ENCODE measurements at regions not wholly inside any gene's neighbourhood (a gene's known extent, or its start where the extent isn't known, plus 50 kb on each side); places are given as distances from the start of the nearest gene placed in this dataset.

DNA sequence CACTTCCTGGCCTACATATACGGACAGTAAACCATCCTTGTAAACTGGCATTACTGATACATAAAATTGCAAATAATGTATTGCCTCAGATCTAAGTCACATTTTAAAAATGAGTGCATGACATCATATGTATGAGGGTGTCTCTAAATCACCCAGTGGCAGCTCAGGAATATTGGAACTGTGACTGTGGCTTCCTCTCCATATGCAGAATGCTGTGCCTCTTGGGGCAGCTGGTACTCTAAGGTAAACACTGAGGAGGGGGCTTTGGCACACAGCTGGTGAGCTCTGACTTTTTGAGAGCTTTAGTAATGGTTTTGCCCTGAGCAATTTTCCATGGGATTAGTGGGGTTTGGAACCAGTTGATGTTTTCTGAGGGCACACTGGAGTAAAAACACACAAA, 263.7 kb downstream of the BMP4 start:
- no peak for DNase-seq
- Histone ChIP-seq H3K27me3 (no peaks in the 10 kb centered on the region), H3K36me3 (no peaks in the 10 kb centered on the region), H3K27ac (no peak overlapping the region), H3K4me1 (ENCODE audit: insufficient read depth) (no peaks in the 10 kb centered on the region), H3K4me3 (no peak overlapping the region), H3K9me3 (no peaks in the 10 kb centered on the region)
- TF ChIP-seq POLR2A (IDR thresholded peaks at IDR 0.05) (no peak), EP300 (IDR thresholded peaks at IDR 0.05) (no peak)
- TF ChIP-seq, protein P1, sequence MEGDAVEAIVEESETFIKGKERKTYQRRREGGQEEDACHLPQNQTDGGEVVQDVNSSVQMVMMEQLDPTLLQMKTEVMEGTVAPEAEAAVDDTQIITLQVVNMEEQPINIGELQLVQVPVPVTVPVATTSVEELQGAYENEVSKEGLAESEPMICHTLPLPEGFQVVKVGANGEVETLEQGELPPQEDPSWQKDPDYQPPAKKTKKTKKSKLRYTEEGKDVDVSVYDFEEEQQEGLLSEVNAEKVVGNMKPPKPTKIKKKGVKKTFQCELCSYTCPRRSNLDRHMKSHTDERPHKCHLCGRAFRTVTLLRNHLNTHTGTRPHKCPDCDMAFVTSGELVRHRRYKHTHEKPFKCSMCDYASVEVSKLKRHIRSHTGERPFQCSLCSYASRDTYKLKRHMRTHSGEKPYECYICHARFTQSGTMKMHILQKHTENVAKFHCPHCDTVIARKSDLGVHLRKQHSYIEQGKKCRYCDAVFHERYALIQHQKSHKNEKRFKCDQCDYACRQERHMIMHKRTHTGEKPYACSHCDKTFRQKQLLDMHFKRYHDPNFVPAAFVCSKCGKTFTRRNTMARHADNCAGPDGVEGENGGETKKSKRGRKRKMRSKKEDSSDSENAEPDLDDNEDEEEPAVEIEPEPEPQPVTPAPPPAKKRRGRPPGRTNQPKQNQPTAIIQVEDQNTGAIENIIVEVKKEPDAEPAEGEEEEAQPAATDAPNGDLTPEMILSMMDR (IDR thresholded peaks at IDR 0.05) = no peak
- WGBS, 3 donors = 82 to 86% (median 84%) methylated on average over 1 of the region's 1 CpG
- intact Hi-C loops (cut with DNase I) = no loop called here

DNA sequence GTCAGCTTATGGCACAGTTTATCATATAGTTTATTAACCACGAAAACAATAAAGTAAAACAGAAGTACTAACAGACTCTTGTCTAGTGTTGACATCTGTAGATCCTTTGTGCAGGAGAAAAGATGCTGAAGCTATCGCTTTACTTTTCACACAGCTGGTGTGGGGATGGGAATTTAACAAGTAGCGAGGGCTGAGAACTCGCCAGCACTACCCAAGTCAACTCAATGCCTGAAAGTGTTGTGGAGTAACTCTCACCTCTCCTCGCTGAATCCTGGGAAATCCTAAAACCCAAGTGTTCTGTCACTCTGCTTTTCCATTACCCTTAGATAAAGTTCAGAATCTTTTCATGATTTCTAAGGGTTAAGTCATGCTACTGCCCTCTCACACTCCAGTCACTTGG, 264.2 kb downstream of the BMP4 start:
- H3K27ac ChIP-seq = no peak overlapping the region
- H3K4me3 ChIP-seq = no peak overlapping the region
- H3K9me3 ChIP-seq = no peaks in the 10 kb centered on the region
- no peaks in the 10 kb centered on the region for H3K36me3 ChIP-seq
- 94 to 97% (median 95%) methylated on average over 5 of the region's 5 CpGs for WGBS, 3 donors
- H3K4me1 ChIP-seq (ENCODE audit: insufficient read depth) = no peaks in the 10 kb centered on the region
- TF ChIP-seq POLR2A (IDR thresholded peaks at IDR 0.05) (no peak), EP300 (IDR thresholded peaks at IDR 0.05) (no peak)
- TF ChIP-seq, protein P1 (IDR thresholded peaks at IDR 0.05) = no peak
- intact Hi-C loops (cut with DNase I) = no loop called here
- DNase-seq = no peak
- no peaks in the 10 kb centered on the region for H3K27me3 ChIP-seq

DNA sequence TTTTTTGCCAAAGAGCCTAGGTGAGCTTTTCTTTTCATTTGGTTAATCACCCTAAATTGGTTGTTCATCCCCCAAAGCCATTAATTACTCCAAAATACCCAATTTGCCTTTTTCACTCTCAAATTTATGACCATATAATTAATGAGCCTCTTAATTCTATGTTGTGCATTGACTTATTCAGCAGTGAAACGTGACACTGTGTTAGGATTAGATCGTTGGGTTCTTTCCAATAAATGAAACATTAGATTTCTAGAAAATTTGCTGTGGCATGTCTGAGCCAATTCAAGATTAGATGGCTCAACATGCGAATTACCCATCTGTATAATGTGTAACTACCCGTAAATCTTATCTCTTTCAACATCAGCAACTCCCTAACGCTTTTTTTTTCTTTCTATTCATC, 273.4 kb downstream of the BMP4 start:
- intact Hi-C loops (cut with DNase I) = no loop called here
- H3K27ac ChIP-seq = no peak overlapping the region
- H3K4me3 ChIP-seq = no peak overlapping the region
- no peak for TF ChIP-seq EP300 (IDR thresholded peaks at IDR 0.05)
- H3K36me3 ChIP-seq = no peaks in the 10 kb centered on the region
- 60 to 66% (median 63%) methylated on average over 5 of the region's 5 CpGs for WGBS, 3 donors
- H3K9me3 ChIP-seq = no peaks in the 10 kb centered on the region
- H3K27me3 ChIP-seq = peaks cover 2% of the 10 kb centered on the region
- no peak for DNase-seq
- no peaks in the 10 kb centered on the region for H3K4me1 ChIP-seq (ENCODE audit: insufficient read depth)

DNA sequence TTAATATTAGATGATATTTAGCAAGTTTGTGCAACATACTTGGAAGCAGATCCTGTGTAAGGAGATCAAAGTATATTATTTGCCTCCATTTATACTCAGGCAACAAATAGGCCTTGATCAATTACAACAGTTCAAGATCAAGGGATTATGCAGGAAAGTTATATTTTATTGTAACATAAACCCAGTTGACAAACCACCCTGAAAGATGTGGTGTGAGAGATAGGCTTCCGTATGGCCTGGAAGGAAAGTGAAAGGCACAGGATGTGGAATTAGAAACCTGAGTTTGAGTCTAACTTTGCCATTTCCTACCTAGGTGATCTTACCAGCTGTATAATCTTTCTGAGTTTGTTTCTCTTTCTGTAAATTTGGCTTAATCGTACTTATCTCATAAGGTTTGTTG, 284.1 kb downstream of the BMP4 start:
- H3K4me3 ChIP-seq = no peak overlapping the region
- H3K27me3 ChIP-seq = no peaks in the 10 kb centered on the region
- H3K4me1 ChIP-seq (ENCODE audit: insufficient read depth) = no peaks in the 10 kb centered on the region
- whole genome bisulfite sequencing, 3 donors = 66 to 81% (median 67%) methylated on average over 2 of the region's 2 CpGs
- intact Hi-C loops (cut with DNase I) = no loop called here
- H3K36me3 ChIP-seq = no peaks in the 10 kb centered on the region
- H3K27ac ChIP-seq = no peak overlapping the region
- no peak for DNase-seq
- no peaks in the 10 kb centered on the region for H3K9me3 ChIP-seq
- TF ChIP-seq, protein P1 (IDR thresholded peaks at IDR 0.05) = no peak

DNA sequence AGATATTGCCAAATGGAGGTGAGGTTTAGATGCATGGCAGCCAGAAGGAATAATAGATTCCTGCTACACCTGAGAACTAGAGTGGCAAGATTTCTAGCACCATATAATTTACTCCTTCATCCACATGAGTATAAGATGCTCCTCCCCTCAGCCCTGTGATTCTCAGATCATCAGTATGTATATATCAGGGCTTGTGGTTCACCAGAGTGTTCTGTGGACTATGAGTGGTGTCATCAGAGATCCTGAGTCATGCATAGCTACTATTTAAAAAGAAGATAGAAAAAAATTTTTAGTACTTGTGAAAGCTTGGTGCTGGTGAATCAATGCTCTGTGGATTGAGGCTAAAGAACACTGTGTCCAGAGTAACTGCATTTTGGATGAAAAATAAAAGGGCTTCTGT, 285.9 kb downstream of the BMP4 start:
- TF ChIP-seq, protein P1 (IDR thresholded peaks at IDR 0.05) = no peak
- TF ChIP-seq EP300 (IDR thresholded peaks at IDR 0.05) (no peak), POLR2A (IDR thresholded peaks at IDR 0.05) (no peak)
- no peak for DNase-seq

More for the DNA sequence above, 285.9 kb downstream of the BMP4 start:
- intact Hi-C loops (cut with DNase I) = no loop called here
- Histone ChIP-seq H3K4me1 (ENCODE audit: insufficient read depth) (no peaks in the 10 kb centered on the region), H3K36me3 (no peaks in the 10 kb centered on the region), H3K4me3 (no peak overlapping the region), H3K9me3 (no peaks in the 10 kb centered on the region), H3K27ac (no peak overlapping the region), H3K27me3 (no peaks in the 10 kb centered on the region)

All from ovary (tissue), 7 donors.